ENCODE measurements at regions not wholly inside any gene's neighbourhood (a gene's known extent, or its start where the extent isn't known, plus 50 kb on each side); places are given as distances from the start of the nearest gene placed in this dataset.

- H3K4me3 ChIP-seq = no peak overlapping the region
- ATAC-seq (no peak), FAIRE-seq (no peak), DNase-seq (ENCODE audit: low read depth, low spot score) (no peak)
- no peaks in the 10 kb centered on the region for H3K9me3 ChIP-seq (replicated peaks; ENCODE audit: control insufficient read depth, insufficient read depth, low read length)
- no peaks in the 10 kb centered on the region for H3K27me3 ChIP-seq (replicated peaks in 1 of 2; ENCODE audit: control insufficient read depth in 2 of 2, insufficient read depth in 2 of 2, low read length in 1 of 2)
- no peak overlapping the region for H3K27ac ChIP-seq (ENCODE audit: control insufficient read depth, insufficient read depth)
- H3K9ac ChIP-seq (ENCODE audit: control insufficient read depth, insufficient read depth, low read length) = no peak overlapping the region
- H3K4me1 ChIP-seq (ENCODE audit: control insufficient read depth, insufficient read depth, low read length) = no peaks in the 10 kb centered on the region
- no peak overlapping the region for H3K4me2 ChIP-seq (ENCODE audit: control insufficient read depth, insufficient read depth)
- no peaks in the 10 kb centered on the region for H4K20me1 ChIP-seq (ENCODE audit: control insufficient read depth, insufficient read depth)
- H2AFZ ChIP-seq (ENCODE audit: control insufficient read depth, low read depth, low read length) = no peak overlapping the region
- no peaks in the 10 kb centered on the region for H3K79me2 ChIP-seq (ENCODE audit: control insufficient read depth, insufficient read depth, low read length)
- no TSS peak for BruUV-seq (replicated peaks)
- intact Hi-C loops (cut with micrococcal nuclease; ENCODE audit: unreplicated experiment) (no loop called here), in situ Hi-C loops (cut with MboI) (no loop called here)
- H3K36me3 ChIP-seq (ENCODE audit: control insufficient read depth in 2 of 2, insufficient read depth in 2 of 2, low read length in 1 of 2) = no peaks in the 10 kb centered on the region
- TF ChIP-seq ZNF592 (IDR thresholded peaks at IDR 0.05) (no peak), BCL3 (IDR thresholded peaks at IDR 0.05; ENCODE audit: borderline replicate concordance, insufficient read depth, low read depth, low read length, poor library complexity, severe bottlenecking) (no peak), SUPT20H (IDR thresholded peaks at IDR 0.05; ENCODE audit: borderline replicate concordance, control insufficient read depth, low read depth, low read length) (no peak), CBX5 (IDR thresholded peaks at IDR 0.05; ENCODE audit: low read depth) (no peak)
- SMC1A ChIA-PET (ENCODE audit: uncharacterized antibody, unreplicated experiment) = no interaction called here
- POLR2A ChIA-PET = no interaction called here
- RAD21 ChIA-PET (ENCODE audit: unreplicated experiment) = no interaction called here
- 14% methylated on average over 3 of the region's 3 CpGs for WGBS (ENCODE audit: insufficient coverage, insufficient replicate concordance, low lambda C conversion rate, missing lambda C conversion rate)
- CTCF ChIA-PET = no interaction called here
Observed at GRCh38 chr12:126232711-126233110, 1167.5 kb downstream of the AACS start.
